Keratinocyte (primary cell): ENCODE measurements at regions not wholly inside any gene's neighbourhood (a gene's known extent, or its start where the extent isn't known, plus 50 kb on each side); places are given as distances from the start of the nearest gene placed in this dataset.

Experiments used
- DNase-seq: peaks from one replicate; pipeline ENCODE4 v3.0.0-alpha.2; 2011; ENCODE audit warnings: low read depth, missing footprints, low spot score
- FAIRE-seq: peaks from 2 replicates; lab custom pipeline; 2011; peaks lifted over from hg19 to GRCh38; lab: Jason Lieb, UNC
- H2AFZ ChIP-seq: 2 replicates; pipeline ENCODE4 v1.6.0; 2012; ENCODE audit warnings: low read length, control low read depth, inconsistent platforms; ENCODE audit not compliant: control insufficient read depth
- H3K27ac ChIP-seq: 2 replicates; pipeline ENCODE4 v1.5.1; 2011; ENCODE audit warnings: low read length; ENCODE audit not compliant: control insufficient read depth, insufficient read depth
- H3K27me3 ChIP-seq: 3 replicates; pipeline ENCODE4 v1.6.0; 2011; ENCODE audit warnings: low read length; ENCODE audit not compliant: control insufficient read depth, insufficient read depth; ENCODE audit errors: extremely low read depth
- H3K36me3 ChIP-seq, 2 experiments: 2 replicates in 1 of 2; 3 replicates in 1 of 2; pipeline ENCODE4 v1.5.1; 2011; ENCODE audit warnings: low read length in 2 of 2, mild to moderate bottlenecking in 1 of 2; ENCODE audit not compliant: control insufficient read depth in 2 of 2, insufficient read depth in 2 of 2; ENCODE audit errors: extremely low read depth in 1 of 2
- H3K4me1 ChIP-seq: 3 replicates; pipeline ENCODE4 v1.5.1; 2011; ENCODE audit warnings: low read length; ENCODE audit not compliant: control insufficient read depth, insufficient read depth; ENCODE audit errors: extremely low read depth
- H3K4me2 ChIP-seq: 3 replicates; pipeline ENCODE4 v1.6.0; 2011; ENCODE audit warnings: low read depth, low read length; ENCODE audit not compliant: control insufficient read depth, insufficient read depth; ENCODE audit errors: extremely low read depth
- H3K4me3 ChIP-seq, 3 experiments: fragments of 200-600 bp in 1 of 3; sonication (generic) in 1 of 3; 2 replicates in 2 of 3; 3 replicates in 1 of 3; pipeline ENCODE4 v1.5.1; 2011 to 2016; ENCODE audit warnings: low read length in 3 of 3, mild to moderate bottlenecking in 3 of 3, control low read depth in 2 of 3, inconsistent platforms in 1 of 3, low read depth in 1 of 3, mixed read lengths in 1 of 3, mixed run types in 1 of 3, moderate library complexity in 1 of 3; ENCODE audit not compliant: control insufficient read depth in 2 of 3, insufficient read depth in 2 of 3; ENCODE audit errors: extremely low read depth in 1 of 3
- H3K79me2 ChIP-seq: 2 replicates; pipeline ENCODE4 v1.6.0; 2012; ENCODE audit warnings: low read length; ENCODE audit not compliant: control insufficient read depth, insufficient read depth
- H3K9ac ChIP-seq: 3 replicates; pipeline ENCODE4 v1.6.0; 2011; ENCODE audit warnings: low read length; ENCODE audit not compliant: control insufficient read depth, insufficient read depth; ENCODE audit errors: extremely low read depth
- H3K9me1 ChIP-seq: 3 replicates; pipeline ENCODE4 v1.6.0; 2011; ENCODE audit warnings: low read length; ENCODE audit not compliant: control insufficient read depth, insufficient read depth; ENCODE audit errors: extremely low read depth
- H3K9me3 ChIP-seq: 2 replicates; pipeline ENCODE4 v1.5.1; 2012; ENCODE audit warnings: low read depth, low read length; ENCODE audit not compliant: control insufficient read depth
- H4K20me1 ChIP-seq: 3 replicates; pipeline ENCODE4 v1.6.0; 2011; ENCODE audit warnings: low read length; ENCODE audit not compliant: control insufficient read depth, insufficient read depth; ENCODE audit errors: extremely low read depth
- EZH2 ChIP-seq: IDR thresholded peaks from one replicate; pipeline ENCODE4 v1.6.1; 2012; ENCODE audit warnings: inconsistent platforms, mild to moderate bottlenecking, low read length, moderate library complexity
- dilution Hi-C: fragments of 300-500 bp; cut with MboI; formaldehyde crosslinking; loops from one replicate; pipeline ENCODE4 v1.7.0; 2020; ENCODE audit warnings: low sequenced_read_pairs; ENCODE audit not compliant: extremely low pct_ligation_motif_present
- TF ChIP-seq, protein P1 (sequence below), 3 experiments: IDR thresholded peaks in 1 of 3; conservative IDR thresholded peaks in 1 of 3; optimal IDR thresholded peaks in 1 of 3; 2 replicates in 2 of 3; 3 replicates in 1 of 3; pipeline versions ENCODE3 to v1.5.1; 2011; ENCODE audit warnings: low read length in 3 of 3, mild to moderate bottlenecking in 3 of 3, moderate library complexity in 2 of 3, control low read depth in 1 of 3, inconsistent platforms in 1 of 3; ENCODE audit not compliant: insufficient read depth in 2 of 3; ENCODE audit errors: extremely low read depth in 1 of 3

DNA sequence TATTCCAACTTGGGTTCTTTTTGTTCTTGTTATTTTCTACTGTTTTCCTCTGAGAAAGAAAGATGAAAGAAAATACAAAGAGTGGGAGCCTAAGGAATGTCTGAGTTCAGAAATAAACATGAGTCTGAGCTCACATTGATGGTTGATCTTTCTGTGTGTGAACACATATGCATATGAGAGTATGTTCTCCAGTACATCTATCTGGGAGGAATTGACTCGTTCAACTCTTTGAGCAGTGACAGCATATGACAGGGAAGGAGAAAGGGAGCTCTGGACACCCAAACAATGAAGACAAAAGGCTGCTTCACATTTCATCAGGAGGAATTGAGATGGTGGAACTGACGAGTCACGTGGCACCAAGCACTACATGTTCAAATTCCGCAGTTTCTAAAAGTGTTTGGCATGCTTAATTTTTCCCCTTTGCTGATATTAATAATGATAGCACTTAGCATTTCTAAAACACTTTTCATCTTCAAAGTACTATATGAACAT lies 229.8 kb upstream of the ACVR2A start:
- Histone ChIP-seq H3K36me3 (no peaks in the 10 kb centered on the region), H4K20me1 (no peaks in the 10 kb centered on the region), H3K9ac (no peak overlapping the region), H3K4me1 (no peaks in the 10 kb centered on the region), H2AFZ (peak overlapping the region; percentile 65), H3K9me3 (no peaks in the 10 kb centered on the region), H3K79me2 (no peaks in the 10 kb centered on the region), H3K4me3 (no peak overlapping the region), H3K27me3 (no peaks in the 10 kb centered on the region), H3K9me1 (no peaks in the 10 kb centered on the region), H3K4me2 (peak overlapping the region; percentile 7), H3K27ac (no peak overlapping the region)
- DNase-seq (no peak), FAIRE-seq (no peak)
- TF ChIP-seq, protein P1, sequence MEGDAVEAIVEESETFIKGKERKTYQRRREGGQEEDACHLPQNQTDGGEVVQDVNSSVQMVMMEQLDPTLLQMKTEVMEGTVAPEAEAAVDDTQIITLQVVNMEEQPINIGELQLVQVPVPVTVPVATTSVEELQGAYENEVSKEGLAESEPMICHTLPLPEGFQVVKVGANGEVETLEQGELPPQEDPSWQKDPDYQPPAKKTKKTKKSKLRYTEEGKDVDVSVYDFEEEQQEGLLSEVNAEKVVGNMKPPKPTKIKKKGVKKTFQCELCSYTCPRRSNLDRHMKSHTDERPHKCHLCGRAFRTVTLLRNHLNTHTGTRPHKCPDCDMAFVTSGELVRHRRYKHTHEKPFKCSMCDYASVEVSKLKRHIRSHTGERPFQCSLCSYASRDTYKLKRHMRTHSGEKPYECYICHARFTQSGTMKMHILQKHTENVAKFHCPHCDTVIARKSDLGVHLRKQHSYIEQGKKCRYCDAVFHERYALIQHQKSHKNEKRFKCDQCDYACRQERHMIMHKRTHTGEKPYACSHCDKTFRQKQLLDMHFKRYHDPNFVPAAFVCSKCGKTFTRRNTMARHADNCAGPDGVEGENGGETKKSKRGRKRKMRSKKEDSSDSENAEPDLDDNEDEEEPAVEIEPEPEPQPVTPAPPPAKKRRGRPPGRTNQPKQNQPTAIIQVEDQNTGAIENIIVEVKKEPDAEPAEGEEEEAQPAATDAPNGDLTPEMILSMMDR (optimal IDR thresholded peaks at IDR 0.05 in 1 of 3, IDR thresholded peaks at IDR 0.05 in 1 of 3, conservative IDR thresholded peaks at IDR 0.05 in 1 of 3; ENCODE audit: extremely low read depth in 1 of 3, insufficient read depth in 2 of 3, low read length in 3 of 3), result no peak
- no peak for TF ChIP-seq EZH2
- dilution Hi-C loops, result no loop called here

DNA sequence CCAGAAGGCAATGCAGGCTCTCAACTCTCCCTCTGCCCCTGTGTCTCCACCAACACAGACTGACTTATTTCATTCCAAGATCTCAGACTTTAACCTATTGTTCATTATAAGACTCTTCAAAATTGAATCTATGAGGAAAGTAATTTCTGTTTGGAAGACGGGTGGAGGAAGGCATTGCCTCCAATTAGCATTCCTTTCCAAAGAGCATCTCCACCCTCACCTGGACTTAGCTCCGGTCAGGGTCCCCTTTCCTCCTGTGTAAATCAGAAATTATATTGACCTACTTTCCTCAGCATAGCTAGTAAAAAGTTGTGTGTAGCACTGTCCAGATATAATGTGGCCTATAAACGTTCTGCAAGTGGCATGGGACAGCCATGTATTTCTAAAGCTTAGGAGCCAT lies 230.4 kb upstream of the ACVR2A start:
- no peaks in the 10 kb centered on the region for H3K4me1 ChIP-seq
- H2AFZ ChIP-seq, result no peak overlapping the region
- DNase-seq (no peak), FAIRE-seq (no peak)
- H3K36me3 ChIP-seq, result no peaks in the 10 kb centered on the region
- H3K27ac ChIP-seq, result no peak overlapping the region
- H3K9me3 ChIP-seq, result no peaks in the 10 kb centered on the region
- no peaks in the 10 kb centered on the region for H3K9me1 ChIP-seq
- no peak overlapping the region for H3K4me3 ChIP-seq
- TF ChIP-seq, protein P1 (optimal IDR thresholded peaks at IDR 0.05 in 1 of 3, IDR thresholded peaks at IDR 0.05 in 1 of 3, conservative IDR thresholded peaks at IDR 0.05 in 1 of 3; ENCODE audit: extremely low read depth in 1 of 3, insufficient read depth in 2 of 3, low read length in 3 of 3), result no peak
- no peak for TF ChIP-seq EZH2
- no peak overlapping the region for H3K9ac ChIP-seq
- dilution Hi-C loops, result no loop called here
- H3K79me2 ChIP-seq, result no peaks in the 10 kb centered on the region
- H3K27me3 ChIP-seq, result no peaks in the 10 kb centered on the region
- H3K4me2 ChIP-seq, result no peak overlapping the region
- H4K20me1 ChIP-seq, result no peaks in the 10 kb centered on the region
